ENCODE measurements at regions not wholly inside any gene's neighbourhood (a gene's known extent, or its start where the extent isn't known, plus 50 kb on each side); places are given as distances from the start of the nearest gene placed in this dataset.
A peak's percentile ranks its signal among the peaks of the same experiment; 100 is the strongest.

- Histone ChIP-seq H3K4me2 (ENCODE audit: low read length) (no peak overlapping the region), H3K4me3 (ENCODE audit: low read length) (no peak overlapping the region), H3K9me3 (replicated peaks; ENCODE audit: low read length) (no peaks in the 10 kb centered on the region), H3K9ac (ENCODE audit: low read depth, low read length) (no peak overlapping the region), H3K27me3 (ENCODE audit: control insufficient read depth, insufficient read depth, low read length) (peaks cover 13% of the 10 kb centered on the region), H3K4me1 (ENCODE audit: control insufficient read depth, insufficient read depth, low read length) (peaks cover 17% of the 10 kb centered on the region), H3K36me3 (ENCODE audit: insufficient read depth, low read length) (no peaks in the 10 kb centered on the region)
These were observed 206.7 kb downstream of the SNX19 start for GRCh38 chr11:130709531-130709930.

- H3K4me1 ChIP-seq (ENCODE audit: control insufficient read depth, insufficient read depth, low read length), result peaks cover 17% of the 10 kb centered on the region
- no peaks in the 10 kb centered on the region for H3K9me3 ChIP-seq (replicated peaks; ENCODE audit: low read length)
- no peak overlapping the region for H3K4me2 ChIP-seq (ENCODE audit: low read length)
- H3K4me3 ChIP-seq (ENCODE audit: low read length), result no peak overlapping the region
- no peak overlapping the region for H3K9ac ChIP-seq (ENCODE audit: low read depth, low read length)
- peaks cover 17% of the 10 kb centered on the region for H3K27me3 ChIP-seq (ENCODE audit: control insufficient read depth, insufficient read depth, low read length)
- no peaks in the 10 kb centered on the region for H3K36me3 ChIP-seq (ENCODE audit: insufficient read depth, low read length)
These were observed 206.3 kb downstream of the SNX19 start for GRCh38 chr11:130710021-130710420.

GRCh38 chr11:130710497-130711012 lies 205.7 kb downstream of the SNX19 start:
- H3K9ac ChIP-seq (ENCODE audit: low read depth, low read length), result no peak overlapping the region
- no peak overlapping the region for H3K4me2 ChIP-seq (ENCODE audit: low read length)
- H3K4me3 ChIP-seq (ENCODE audit: low read length), result no peak overlapping the region
- H3K27me3 ChIP-seq (ENCODE audit: control insufficient read depth, insufficient read depth, low read length), result peaks cover 19% of the 10 kb centered on the region
- no peaks in the 10 kb centered on the region for H3K36me3 ChIP-seq (ENCODE audit: insufficient read depth, low read length)
- H3K9me3 ChIP-seq (replicated peaks; ENCODE audit: low read length), result no peaks in the 10 kb centered on the region
- H3K4me1 ChIP-seq (ENCODE audit: control insufficient read depth, insufficient read depth, low read length), result peaks cover 17% of the 10 kb centered on the region

GRCh38 chr11:130711193-130711592 lies 205.1 kb downstream of the SNX19 start:
- H3K9me3 ChIP-seq (replicated peaks; ENCODE audit: low read length), result no peaks in the 10 kb centered on the region
- H3K36me3 ChIP-seq (ENCODE audit: insufficient read depth, low read length), result no peaks in the 10 kb centered on the region
- H3K4me1 ChIP-seq (ENCODE audit: control insufficient read depth, insufficient read depth, low read length), result peaks cover 11% of the 10 kb centered on the region
- no peak overlapping the region for H3K4me3 ChIP-seq (ENCODE audit: low read length)
- H3K27me3 ChIP-seq (ENCODE audit: control insufficient read depth, insufficient read depth, low read length), result peaks cover 19% of the 10 kb centered on the region
- H3K9ac ChIP-seq (ENCODE audit: low read depth, low read length), result no peak overlapping the region
- H3K4me2 ChIP-seq (ENCODE audit: low read length), result no peak overlapping the region

- no peak overlapping the region for H3K4me2 ChIP-seq (ENCODE audit: low read length)
- H3K9me3 ChIP-seq (replicated peaks; ENCODE audit: low read length), result no peaks in the 10 kb centered on the region
- peaks cover 23% of the 10 kb centered on the region for H3K27me3 ChIP-seq (ENCODE audit: control insufficient read depth, insufficient read depth, low read length)
- no peaks in the 10 kb centered on the region for H3K36me3 ChIP-seq (ENCODE audit: insufficient read depth, low read length)
- no peak overlapping the region for H3K9ac ChIP-seq (ENCODE audit: low read depth, low read length)
- no peaks in the 10 kb centered on the region for H3K4me1 ChIP-seq (ENCODE audit: control insufficient read depth, insufficient read depth, low read length)
- H3K4me3 ChIP-seq (ENCODE audit: low read length), result no peak overlapping the region
These were observed 203.8 kb downstream of the SNX19 start for GRCh38 chr11:130712480-130712879.

DNA sequence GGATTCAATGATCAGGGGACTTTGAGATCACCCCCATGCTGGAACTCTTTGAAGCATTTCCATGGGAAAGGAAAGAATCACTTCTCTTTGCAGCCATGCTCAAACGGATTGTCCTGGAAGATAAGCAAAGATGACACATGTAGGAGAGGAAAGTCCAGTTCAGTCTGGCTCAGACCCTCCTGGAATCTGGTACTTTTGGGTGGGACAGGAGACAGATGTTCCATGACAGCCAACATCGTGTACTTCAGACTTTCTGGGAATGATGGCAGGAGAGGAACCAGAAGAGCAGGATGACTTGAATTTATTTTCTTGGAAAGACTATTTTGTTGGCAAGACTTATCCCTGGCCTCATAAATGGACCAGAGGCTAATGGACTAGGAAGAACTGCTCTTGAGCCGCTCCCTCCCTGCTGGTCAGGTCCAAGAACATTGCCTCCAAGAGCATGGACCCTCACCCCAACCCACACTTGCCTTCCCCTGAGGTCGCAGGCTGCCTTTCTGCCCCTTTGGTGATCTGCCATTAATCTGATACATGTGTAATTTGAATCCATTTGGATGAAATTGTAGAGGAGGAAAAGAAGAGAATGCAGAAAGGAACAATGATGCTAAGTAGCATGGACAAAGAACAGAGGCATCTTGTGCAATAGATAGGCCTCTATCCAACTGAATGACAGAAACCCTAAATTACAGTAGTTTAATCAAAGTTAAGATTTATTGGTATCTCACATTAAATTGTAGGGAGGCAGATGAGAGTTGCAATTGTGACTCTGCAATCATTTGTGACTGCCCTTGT lies 201.0 kb downstream of the SNX19 start:
- H3K9me3 ChIP-seq (replicated peaks; ENCODE audit: low read length), result no peaks in the 10 kb centered on the region
- H3K4me1 ChIP-seq (ENCODE audit: control insufficient read depth, insufficient read depth, low read length), result peaks cover 14% of the 10 kb centered on the region
- H3K36me3 ChIP-seq (ENCODE audit: insufficient read depth, low read length), result no peaks in the 10 kb centered on the region
- H3K9ac ChIP-seq (ENCODE audit: low read depth, low read length), result no peak overlapping the region
- peaks cover 20% of the 10 kb centered on the region for H3K27me3 ChIP-seq (ENCODE audit: control insufficient read depth, insufficient read depth, low read length)
- no peak overlapping the region for H3K4me2 ChIP-seq (ENCODE audit: low read length)
- H3K4me3 ChIP-seq (ENCODE audit: low read length), result no peak overlapping the region

- no peaks in the 10 kb centered on the region for H3K36me3 ChIP-seq (ENCODE audit: insufficient read depth, low read length)
- H3K4me3 ChIP-seq (ENCODE audit: low read length), result no peak overlapping the region
- peaks cover 21% of the 10 kb centered on the region for H3K27me3 ChIP-seq (ENCODE audit: control insufficient read depth, insufficient read depth, low read length)
- no peak overlapping the region for H3K9ac ChIP-seq (ENCODE audit: low read depth, low read length)
- no peaks in the 10 kb centered on the region for H3K9me3 ChIP-seq (replicated peaks; ENCODE audit: low read length)
- H3K4me2 ChIP-seq (ENCODE audit: low read length), result no peak overlapping the region
- H3K4me1 ChIP-seq (ENCODE audit: control insufficient read depth, insufficient read depth, low read length), result peaks cover 16% of the 10 kb centered on the region
These were observed 200.4 kb downstream of the SNX19 start for GRCh38 chr11:130715877-130716220.

DNA sequence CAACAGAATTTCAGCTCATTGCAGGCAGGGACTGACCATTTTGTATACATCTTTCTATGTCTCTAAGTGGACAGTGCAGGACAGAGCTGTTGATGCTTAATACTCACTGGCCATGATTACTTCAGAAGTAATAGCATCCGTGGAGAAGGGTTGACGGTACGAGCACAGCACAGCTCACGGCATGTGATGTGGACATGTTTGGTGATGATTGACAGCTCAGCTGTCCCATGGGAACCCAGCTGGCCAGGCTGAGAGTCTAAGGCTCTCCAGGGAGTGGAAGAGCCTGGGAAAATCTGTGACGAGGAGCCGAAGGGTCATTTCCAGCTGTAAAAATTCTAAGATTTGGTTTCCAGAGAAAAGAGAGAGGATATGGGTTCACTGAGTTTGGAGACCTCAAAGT lies 198.2 kb downstream of the SNX19 start:
- Histone ChIP-seq H3K4me3 (ENCODE audit: low read length) (no peak overlapping the region), H3K9me3 (replicated peaks; ENCODE audit: low read length) (no peaks in the 10 kb centered on the region), H3K36me3 (ENCODE audit: insufficient read depth, low read length) (no peaks in the 10 kb centered on the region), H3K4me1 (ENCODE audit: control insufficient read depth, insufficient read depth, low read length) (peaks cover 22% of the 10 kb centered on the region), H3K4me2 (ENCODE audit: low read length) (no peak overlapping the region), H3K9ac (ENCODE audit: low read depth, low read length) (no peak overlapping the region), H3K27me3 (ENCODE audit: control insufficient read depth, insufficient read depth, low read length) (peaks cover 14% of the 10 kb centered on the region)

DNA sequence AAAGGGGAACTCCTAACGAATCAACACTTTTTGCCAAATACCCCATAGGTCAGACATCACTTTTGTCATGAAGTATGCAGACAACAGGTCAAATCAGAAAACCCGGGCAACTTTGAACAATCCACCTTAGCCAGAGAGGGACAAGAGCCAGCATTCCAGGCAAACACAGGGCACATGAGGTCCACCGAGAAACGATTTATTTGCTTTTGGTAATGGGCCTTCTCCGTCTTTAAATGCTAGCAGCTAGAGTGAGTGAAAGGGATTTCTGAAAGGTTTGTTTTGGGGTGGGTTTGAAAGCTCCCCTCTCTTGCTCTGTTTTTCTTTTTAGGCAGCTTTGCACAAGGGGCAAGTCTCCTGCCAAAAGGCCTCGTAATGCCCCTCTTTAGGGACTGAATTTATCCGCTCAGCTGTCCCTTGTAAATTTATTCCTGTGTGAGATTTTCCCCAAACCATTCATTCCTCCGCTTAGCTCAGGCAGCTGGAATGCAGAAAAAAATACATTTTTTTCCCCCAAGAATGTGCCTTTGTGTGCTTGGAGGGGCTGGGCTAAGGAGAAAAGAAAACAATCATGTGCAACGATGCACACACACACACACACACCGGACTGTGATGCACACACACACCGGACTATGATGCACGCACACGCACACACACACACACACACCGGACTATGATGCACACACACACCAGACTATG lies 196.9 kb downstream of the SNX19 start:
- no peaks in the 10 kb centered on the region for H3K36me3 ChIP-seq (ENCODE audit: insufficient read depth, low read length)
- peaks cover 22% of the 10 kb centered on the region for H3K4me1 ChIP-seq (ENCODE audit: control insufficient read depth, insufficient read depth, low read length)
- peak overlapping the region; percentile 68 for H3K4me2 ChIP-seq (ENCODE audit: low read length)
- H3K4me3 ChIP-seq (ENCODE audit: low read length), result peak overlapping the region; percentile 41
- H3K9ac ChIP-seq (ENCODE audit: low read depth, low read length), result peak overlapping the region; percentile 78
- peaks cover 14% of the 10 kb centered on the region for H3K27me3 ChIP-seq (ENCODE audit: control insufficient read depth, insufficient read depth, low read length)
- H3K9me3 ChIP-seq (replicated peaks; ENCODE audit: low read length), result no peaks in the 10 kb centered on the region

GRCh38 chr11:130720232-130721022 lies 195.9 kb downstream of the SNX19 start:
- Histone ChIP-seq H3K4me2 (ENCODE audit: low read length) (no peak overlapping the region), H3K36me3 (ENCODE audit: insufficient read depth, low read length) (no peaks in the 10 kb centered on the region), H3K9me3 (replicated peaks; ENCODE audit: low read length) (no peaks in the 10 kb centered on the region), H3K9ac (ENCODE audit: low read depth, low read length) (no peak overlapping the region), H3K4me3 (ENCODE audit: low read length) (peak overlapping the region; percentile 41), H3K27me3 (ENCODE audit: control insufficient read depth, insufficient read depth, low read length) (peaks cover 6% of the 10 kb centered on the region), H3K4me1 (ENCODE audit: control insufficient read depth, insufficient read depth, low read length) (peaks cover 22% of the 10 kb centered on the region)

- H3K27me3 ChIP-seq (ENCODE audit: control insufficient read depth, insufficient read depth, low read length), result peaks cover 6% of the 10 kb centered on the region
- no peak overlapping the region for H3K4me3 ChIP-seq (ENCODE audit: low read length)
- peaks cover 27% of the 10 kb centered on the region for H3K4me1 ChIP-seq (ENCODE audit: control insufficient read depth, insufficient read depth, low read length)
These were observed 195.1 kb downstream of the SNX19 start for GRCh38 chr11:130721023-130721681.

More at GRCh38 chr11:130721023-130721681, 195.1 kb downstream of the SNX19 start:
- Histone ChIP-seq H3K9ac (ENCODE audit: low read depth, low read length) (no peak overlapping the region), H3K4me2 (ENCODE audit: low read length) (no peak overlapping the region), H3K36me3 (ENCODE audit: insufficient read depth, low read length) (no peaks in the 10 kb centered on the region), H3K9me3 (replicated peaks; ENCODE audit: low read length) (no peaks in the 10 kb centered on the region)

Measured in skeletal muscle satellite cell (primary cell).